ENCODE measurements at regions not wholly inside any gene's neighbourhood (a gene's known extent, or its start where the extent isn't known, plus 50 kb on each side); places are given as distances from the start of the nearest gene placed in this dataset.

- Histone ChIP-seq H3K9ac (no peak overlapping the region), H3K4me1 (no peaks in the 10 kb centered on the region), H4K20me1 (no peaks in the 10 kb centered on the region), H3K4me3 (no peak overlapping the region), H3K9me3 (peaks cover 15% of the 10 kb centered on the region), H3K4me2 (no peak overlapping the region), H3K36me3 (no peaks in the 10 kb centered on the region), H3K27ac (no peak overlapping the region), H3K27me3 (no peaks in the 10 kb centered on the region)
- TF ChIP-seq Cebpa-rat (IDR thresholded peaks at IDR 0.05) = no peak
Observed at GRCh38 chr17:69967910-69968411, 107.1 kb upstream of the KCNJ16 start.

- Histone ChIP-seq H3K36me3 (no peaks in the 10 kb centered on the region), H3K4me3 (no peak overlapping the region), H4K20me1 (no peaks in the 10 kb centered on the region), H3K4me1 (no peaks in the 10 kb centered on the region), H3K27ac (no peak overlapping the region), H3K9ac (no peak overlapping the region), H3K27me3 (no peaks in the 10 kb centered on the region), H3K9me3 (peaks cover 16% of the 10 kb centered on the region), H3K4me2 (no peak overlapping the region)
- TF ChIP-seq Cebpa-rat (IDR thresholded peaks at IDR 0.05) = no peak
Observed at GRCh38 chr17:69969897-69970296, 105.1 kb upstream of the KCNJ16 start.

- Histone ChIP-seq H3K27ac (no peak overlapping the region), H3K9me3 (peaks cover 8% of the 10 kb centered on the region)
Observed at GRCh38 chr17:69972251-69972650, 102.8 kb upstream of the KCNJ16 start.

GRCh38 chr17:69975808-69976207 is 99.2 kb upstream of the KCNJ16 start:
- no peak for TF ChIP-seq Cebpa-rat (IDR thresholded peaks at IDR 0.05)
- no peak overlapping the region for H3K27ac ChIP-seq
- no peaks in the 10 kb centered on the region for H3K4me1 ChIP-seq
- H3K27me3 ChIP-seq = no peaks in the 10 kb centered on the region
- no peaks in the 10 kb centered on the region for H3K36me3 ChIP-seq
- H3K4me3 ChIP-seq = no peak overlapping the region
- H4K20me1 ChIP-seq = no peaks in the 10 kb centered on the region
- peaks cover 8% of the 10 kb centered on the region for H3K9me3 ChIP-seq
- no peak overlapping the region for H3K4me2 ChIP-seq
- H3K9ac ChIP-seq = no peak overlapping the region

More at GRCh38 chr17:69972251-69972650, 102.8 kb upstream of the KCNJ16 start:
- Histone ChIP-seq H3K4me2 (no peak overlapping the region), H3K27me3 (no peaks in the 10 kb centered on the region), H3K4me1 (no peaks in the 10 kb centered on the region), H3K36me3 (no peaks in the 10 kb centered on the region), H3K9ac (no peak overlapping the region), H4K20me1 (no peaks in the 10 kb centered on the region), H3K4me3 (no peak overlapping the region)
- TF ChIP-seq Cebpa-rat (IDR thresholded peaks at IDR 0.05) = no peak

GRCh38 chr17:69978056-69978646 is 96.9 kb upstream of the KCNJ16 start:
- H3K4me1 ChIP-seq = no peaks in the 10 kb centered on the region
- no peak overlapping the region for H3K4me2 ChIP-seq
- H3K27me3 ChIP-seq = no peaks in the 10 kb centered on the region
- H3K36me3 ChIP-seq = no peaks in the 10 kb centered on the region
- no peak overlapping the region for H3K4me3 ChIP-seq
- no peak for TF ChIP-seq Cebpa-rat (IDR thresholded peaks at IDR 0.05)
- no peaks in the 10 kb centered on the region for H4K20me1 ChIP-seq
- H3K9ac ChIP-seq = no peak overlapping the region
- peaks cover 8% of the 10 kb centered on the region for H3K9me3 ChIP-seq
- H3K27ac ChIP-seq = no peak overlapping the region

GRCh38 chr17:69981441-69981840 is 93.6 kb upstream of the KCNJ16 start:
- TF ChIP-seq Cebpa-rat (IDR thresholded peaks at IDR 0.05) = no peak
- peaks cover under 1% of the 10 kb centered on the region; the same call in 1 of the 2 replicates for H3K9me3 ChIP-seq
- H3K4me1 ChIP-seq = no peaks in the 10 kb centered on the region
- H3K9ac ChIP-seq = no peak overlapping the region
- H4K20me1 ChIP-seq = no peaks in the 10 kb centered on the region
- no peak overlapping the region for H3K4me2 ChIP-seq
- no peak overlapping the region for H3K4me3 ChIP-seq
- H3K27ac ChIP-seq = no peak overlapping the region
- H3K27me3 ChIP-seq = no peaks in the 10 kb centered on the region
- H3K36me3 ChIP-seq = no peaks in the 10 kb centered on the region

- Histone ChIP-seq H3K4me3 (no peak overlapping the region), H3K27me3 (no peaks in the 10 kb centered on the region), H3K9ac (no peak overlapping the region), H3K4me1 (peaks cover 5% of the 10 kb centered on the region; the same call in 1 of the 2 replicates), H3K36me3 (no peaks in the 10 kb centered on the region), H3K9me3 (peaks cover 13% of the 10 kb centered on the region), H3K27ac (no peak overlapping the region), H4K20me1 (no peaks in the 10 kb centered on the region), H3K4me2 (no peak overlapping the region)
- no peak for TF ChIP-seq Cebpa-rat (IDR thresholded peaks at IDR 0.05)
Observed at GRCh38 chr17:69995476-69995875, 79.5 kb upstream of the KCNJ16 start.

- peaks cover 13% of the 10 kb centered on the region for H3K9me3 ChIP-seq
Observed at GRCh38 chr17:69997332-69997731, 77.7 kb upstream of the KCNJ16 start.

GRCh38 chr17:69999253-69999652 is 75.8 kb upstream of the KCNJ16 start:
- peaks cover 5% of the 10 kb centered on the region; the same call in 1 of the 2 replicates for H3K4me1 ChIP-seq
- H3K27ac ChIP-seq = no peak overlapping the region

More at GRCh38 chr17:69997332-69997731, 77.7 kb upstream of the KCNJ16 start:
- H3K4me1 ChIP-seq = peaks cover 5% of the 10 kb centered on the region; the same call in 1 of the 2 replicates
- H3K4me2 ChIP-seq = no peak overlapping the region
- H3K27ac ChIP-seq = no peak overlapping the region
- H3K4me3 ChIP-seq = no peak overlapping the region
- H4K20me1 ChIP-seq = no peaks in the 10 kb centered on the region
- no peak overlapping the region for H3K9ac ChIP-seq
- no peaks in the 10 kb centered on the region for H3K27me3 ChIP-seq
- no peaks in the 10 kb centered on the region for H3K36me3 ChIP-seq
- no peak for TF ChIP-seq Cebpa-rat (IDR thresholded peaks at IDR 0.05)

GRCh38 chr17:70006159-70006558 is 68.9 kb upstream of the KCNJ16 start:
- no peaks in the 10 kb centered on the region for H4K20me1 ChIP-seq
- H3K4me2 ChIP-seq = no peak overlapping the region
- no peaks in the 10 kb centered on the region for H3K27me3 ChIP-seq
- no peak overlapping the region for H3K9ac ChIP-seq
- H3K4me1 ChIP-seq = no peaks in the 10 kb centered on the region
- H3K27ac ChIP-seq = no peak overlapping the region
- TF ChIP-seq Cebpa-rat (IDR thresholded peaks at IDR 0.05) = no peak
- H3K36me3 ChIP-seq = no peaks in the 10 kb centered on the region
- no peaks in the 10 kb centered on the region for H3K9me3 ChIP-seq
- H3K4me3 ChIP-seq = no peak overlapping the region

More at GRCh38 chr17:69999253-69999652, 75.8 kb upstream of the KCNJ16 start:
- TF ChIP-seq Cebpa-rat (IDR thresholded peaks at IDR 0.05) = no peak
- no peak overlapping the region for H3K4me2 ChIP-seq
- no peak overlapping the region for H3K4me3 ChIP-seq
- no peak overlapping the region for H3K9ac ChIP-seq
- H4K20me1 ChIP-seq = no peaks in the 10 kb centered on the region
- H3K27me3 ChIP-seq = no peaks in the 10 kb centered on the region
- H3K9me3 ChIP-seq = peaks cover 13% of the 10 kb centered on the region
- H3K36me3 ChIP-seq = no peaks in the 10 kb centered on the region
